WTC11 (cell line): ENCODE measurements at regions not wholly inside any gene's neighbourhood (a gene's known extent, or its start where the extent isn't known, plus 50 kb on each side); places are given as distances from the start of the nearest gene placed in this dataset.

Source experiments
- CBFB ChIP-seq: sonication (generic); formaldehyde crosslinking; IDR thresholded peaks from 2 replicates; pipeline ENCODE4 v1.8.1; 2022; ENCODE audit warnings: mild to moderate bottlenecking, low read depth, missing genetic modification reagents
- CTCF ChIP-seq: fragments of 200-600 bp; IDR thresholded peaks from 2 replicates; pipeline ENCODE4 v1.8.0; 2022; ENCODE audit warnings: antibody characterized with exemption
- ETV6 ChIP-seq: sonication (generic); formaldehyde crosslinking; IDR thresholded peaks from 2 replicates; pipeline ENCODE4 v1.8.1; 2022; ENCODE audit warnings: mild to moderate bottlenecking, missing genetic modification reagents
- NFYB ChIP-seq: sonication (generic); formaldehyde crosslinking; conservative IDR thresholded peaks from 2 replicates; pipeline ENCODE4 v1.8.0; 2022; ENCODE audit warnings: low read depth, missing genetic modification reagents
- NR1H2 ChIP-seq: sonication (generic); formaldehyde crosslinking; IDR thresholded peaks from 2 replicates; pipeline ENCODE4 v1.9.0; 2021; ENCODE audit warnings: mild to moderate bottlenecking, moderate library complexity, missing genetic modification reagents
- SMAD4 ChIP-seq: sonication (generic); formaldehyde crosslinking; IDR thresholded peaks from 2 replicates; pipeline ENCODE4 v1.8.0; 2022; ENCODE audit warnings: mild to moderate bottlenecking, missing genetic modification reagents
- ZNF416 ChIP-seq: fragments of 250-450 bp; sonication (Bioruptor Pico); IDR thresholded peaks from 2 replicates; pipeline ENCODE4 v1.9.0; 2021; ENCODE audit warnings: mild to moderate bottlenecking, inconsistent platforms
- TF ChIP-seq, protein P1 (sequence below): fragments of 250-450 bp; sonication (Bioruptor Pico); IDR thresholded peaks from 2 replicates; pipeline ENCODE4 v1.9.0; 2021; ENCODE audit warnings: mild to moderate bottlenecking

GRCh38 chr10:3648576-3648975 lies 136.4 kb downstream of the KLF6 start:
- TF ChIP-seq NR1H2 (no peak), CTCF (no peak), CBFB (no peak), ZNF416 (CRISPR knock-in tag) (no peak), SMAD4 (CRISPR knock-in tag) (no peak), NFYB (CRISPR knock-in tag) (no peak), ETV6 (no peak)
- TF ChIP-seq, protein P1, sequence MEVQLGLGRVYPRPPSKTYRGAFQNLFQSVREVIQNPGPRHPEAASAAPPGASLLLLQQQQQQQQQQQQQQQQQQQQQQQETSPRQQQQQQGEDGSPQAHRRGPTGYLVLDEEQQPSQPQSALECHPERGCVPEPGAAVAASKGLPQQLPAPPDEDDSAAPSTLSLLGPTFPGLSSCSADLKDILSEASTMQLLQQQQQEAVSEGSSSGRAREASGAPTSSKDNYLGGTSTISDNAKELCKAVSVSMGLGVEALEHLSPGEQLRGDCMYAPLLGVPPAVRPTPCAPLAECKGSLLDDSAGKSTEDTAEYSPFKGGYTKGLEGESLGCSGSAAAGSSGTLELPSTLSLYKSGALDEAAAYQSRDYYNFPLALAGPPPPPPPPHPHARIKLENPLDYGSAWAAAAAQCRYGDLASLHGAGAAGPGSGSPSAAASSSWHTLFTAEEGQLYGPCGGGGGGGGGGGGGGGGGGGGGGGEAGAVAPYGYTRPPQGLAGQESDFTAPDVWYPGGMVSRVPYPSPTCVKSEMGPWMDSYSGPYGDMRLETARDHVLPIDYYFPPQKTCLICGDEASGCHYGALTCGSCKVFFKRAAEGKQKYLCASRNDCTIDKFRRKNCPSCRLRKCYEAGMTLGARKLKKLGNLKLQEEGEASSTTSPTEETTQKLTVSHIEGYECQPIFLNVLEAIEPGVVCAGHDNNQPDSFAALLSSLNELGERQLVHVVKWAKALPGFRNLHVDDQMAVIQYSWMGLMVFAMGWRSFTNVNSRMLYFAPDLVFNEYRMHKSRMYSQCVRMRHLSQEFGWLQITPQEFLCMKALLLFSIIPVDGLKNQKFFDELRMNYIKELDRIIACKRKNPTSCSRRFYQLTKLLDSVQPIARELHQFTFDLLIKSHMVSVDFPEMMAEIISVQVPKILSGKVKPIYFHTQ: no peak
